NCI-H2107 treated with DMSO at 0.1 percent for 48 hours (cell line): ENCODE measurements at regions not wholly inside any gene's neighbourhood (a gene's known extent, or its start where the extent isn't known, plus 50 kb on each side); places are given as distances from the start of the nearest gene placed in this dataset.
A peak's percentile ranks its signal among the peaks of the same experiment; 100 is the strongest.

Experiments
- DNase-seq: peaks from one replicate; lab custom pipeline; 2025; ENCODE audit not compliant: unreplicated experiment; lab: John Stamatoyannopoulos, UW

DNA sequence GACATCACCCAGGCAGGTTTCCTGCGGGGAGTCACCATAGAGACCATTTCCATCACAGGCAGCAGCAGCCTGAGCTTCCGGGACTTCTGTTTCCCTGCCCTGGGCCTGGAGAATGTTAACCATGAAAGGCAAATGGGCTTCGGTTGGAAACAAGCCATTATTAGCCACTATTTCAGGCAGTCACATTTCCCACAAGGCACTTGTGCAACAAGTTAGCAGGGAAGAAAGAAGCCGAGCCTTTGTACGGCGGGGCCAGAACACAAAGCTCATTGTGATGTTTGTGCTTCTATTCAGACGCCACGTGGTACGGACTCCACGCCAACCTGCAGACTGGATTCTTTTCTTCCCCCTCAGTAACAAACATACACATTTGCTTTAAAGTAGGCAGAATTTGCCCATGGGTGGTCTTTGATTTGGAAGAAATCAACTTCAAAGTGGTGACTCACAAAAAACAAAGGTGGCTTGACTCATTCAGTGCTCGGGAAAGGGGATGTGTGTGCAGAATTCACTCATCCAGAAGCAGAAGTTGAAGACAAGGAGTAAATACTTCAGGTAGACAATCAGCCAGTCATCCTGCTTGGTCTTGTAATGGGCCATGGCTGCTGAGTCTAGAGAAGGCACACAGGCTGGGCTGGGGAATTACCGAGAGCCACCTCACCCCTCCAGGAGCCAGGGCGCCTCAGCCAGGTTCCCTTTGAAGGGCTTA is 154.2 kb upstream of the PRMT8 start:
- DNase-seq, result no peak

DNA sequence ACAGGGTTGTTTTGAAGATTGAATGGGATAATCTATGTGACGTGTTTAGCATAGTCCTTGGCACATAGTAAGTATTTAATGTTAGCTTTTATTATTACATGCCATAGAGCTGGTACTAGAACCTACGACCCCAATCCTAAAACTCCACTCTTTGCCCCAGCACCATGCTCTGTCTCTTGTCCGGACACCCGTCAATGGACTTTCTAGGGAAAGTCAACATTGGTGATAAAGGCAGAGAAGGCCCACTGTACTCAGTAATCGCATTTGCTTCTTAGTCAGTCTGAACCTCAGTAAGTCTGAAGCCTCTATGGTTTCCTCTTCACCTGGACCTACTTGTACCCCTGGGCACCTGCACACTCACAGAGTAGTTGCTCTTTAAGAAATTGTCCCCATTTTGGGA is 153.1 kb upstream of the PRMT8 start:
- no peak for DNase-seq

DNA sequence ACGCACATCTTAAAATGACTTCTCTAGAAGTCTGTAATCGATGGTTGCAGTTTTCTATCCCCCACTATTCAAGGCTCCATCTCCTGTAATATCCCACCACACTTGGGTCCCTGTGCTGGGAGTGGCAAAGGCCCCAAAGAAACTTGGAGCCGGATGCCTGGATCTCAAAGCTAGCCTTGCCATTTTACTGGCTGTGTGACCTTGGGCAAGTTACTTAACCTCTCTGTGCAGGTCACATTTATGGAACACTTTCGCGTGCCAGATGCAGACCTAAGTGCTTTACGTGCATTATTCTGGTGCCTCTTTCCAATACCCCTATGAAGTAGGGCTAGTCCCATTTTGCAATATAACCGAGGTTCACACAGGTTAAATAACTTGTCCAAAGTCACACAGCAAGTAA is 151.8 kb upstream of the PRMT8 start:
- no peak for DNase-seq

DNA sequence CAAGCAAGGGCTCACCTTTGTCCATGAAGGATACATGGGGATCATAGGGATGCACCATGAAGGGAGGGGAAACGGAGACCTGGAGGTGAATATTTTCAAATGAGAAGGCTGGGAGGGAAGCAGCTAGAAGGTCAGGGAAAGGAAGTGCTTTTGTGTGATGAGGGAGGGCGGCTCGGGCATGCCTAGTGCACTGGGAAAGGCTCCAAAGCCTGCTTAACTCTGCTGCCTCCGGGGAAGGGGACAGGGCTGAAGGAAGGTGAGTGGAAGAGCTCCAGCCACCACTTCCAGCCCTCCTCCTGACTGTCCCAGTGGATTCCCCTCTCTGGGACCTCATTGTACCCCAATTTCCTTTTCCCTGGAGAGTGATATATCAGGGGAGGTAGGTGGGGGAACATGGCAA is 149.4 kb upstream of the PRMT8 start:
- peak; percentile 43 for DNase-seq

DNA sequence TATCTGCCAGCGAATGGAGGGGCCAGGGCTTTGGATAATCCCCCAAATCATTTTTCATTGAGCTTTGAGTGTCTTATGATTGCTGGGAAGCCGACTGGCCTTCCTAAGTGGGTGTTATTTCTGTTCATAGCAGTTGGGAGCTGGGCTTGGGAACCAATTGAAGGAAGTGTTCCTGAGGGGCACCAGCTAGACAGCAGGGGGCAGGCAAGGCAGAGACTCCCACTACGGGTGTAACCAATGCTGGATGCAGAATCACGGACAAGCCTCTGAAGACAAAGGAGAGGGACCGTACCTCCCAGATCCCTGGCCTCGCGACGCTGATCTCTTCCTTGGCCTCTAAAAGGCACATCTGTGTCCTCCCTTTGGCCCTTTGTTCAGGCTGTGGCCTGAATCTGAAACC is 149.0 kb upstream of the PRMT8 start:
- peak; percentile 51 for DNase-seq

DNA sequence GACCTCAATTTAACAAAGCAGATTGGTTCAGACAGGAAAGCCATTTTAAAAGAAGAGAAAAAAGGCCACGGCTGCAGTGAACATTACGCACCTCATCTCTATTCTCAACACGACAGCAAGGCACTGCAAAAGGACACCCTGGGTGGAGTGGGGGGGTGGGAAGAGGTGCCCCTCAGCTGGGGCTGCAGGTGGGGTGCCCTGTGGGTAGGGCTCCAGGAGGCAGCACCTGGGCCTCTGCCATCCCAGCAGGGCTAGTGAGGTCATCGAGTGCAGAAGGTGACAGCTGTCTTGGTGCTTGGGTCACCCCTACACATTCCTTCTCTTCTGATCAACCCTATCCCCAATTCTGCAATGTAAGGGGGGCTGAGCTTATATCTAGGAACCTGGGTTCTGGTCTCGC is 142.9 kb upstream of the PRMT8 start:
- DNase-seq, result no peak

DNA sequence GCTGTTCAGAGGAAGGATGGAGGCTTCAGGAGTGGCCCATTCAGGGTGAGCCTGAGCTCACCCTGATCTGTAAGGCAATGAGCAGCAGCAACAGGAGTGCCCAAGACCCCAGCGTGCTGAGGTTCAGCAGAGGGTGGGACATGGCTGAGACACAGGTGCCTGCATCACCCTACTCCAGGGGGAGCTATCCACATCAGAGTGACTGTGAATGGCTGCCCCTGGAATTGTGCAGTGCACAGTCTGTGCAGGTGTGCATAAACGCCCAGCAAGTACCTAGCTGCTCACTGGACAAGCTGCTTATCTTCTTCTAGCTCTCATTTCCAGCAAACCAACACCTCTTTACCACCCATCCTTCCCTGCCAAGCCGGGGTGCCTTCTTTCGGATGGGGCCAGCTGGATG is 140.6 kb upstream of the PRMT8 start:
- DNase-seq, result no peak

DNA sequence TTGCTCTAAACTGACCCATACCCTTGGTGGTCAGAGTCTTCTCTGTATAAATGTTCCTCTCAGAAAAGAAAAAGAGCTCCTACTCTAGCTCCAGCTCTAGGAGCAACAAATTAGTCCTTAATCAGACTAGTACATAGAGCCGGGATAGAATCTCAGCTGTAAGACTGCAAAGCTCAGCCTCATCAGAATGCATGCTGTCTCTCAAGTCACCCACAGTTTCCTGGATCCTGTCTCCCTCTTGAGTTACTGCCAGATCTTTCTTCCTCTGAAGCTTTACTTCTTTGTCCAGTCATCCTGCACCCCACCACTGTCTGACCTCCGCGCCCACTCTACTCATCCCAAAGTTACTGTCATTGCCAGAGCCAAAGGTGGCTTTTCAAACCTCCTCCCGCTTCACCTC is 139.3 kb upstream of the PRMT8 start:
- no peak for DNase-seq

DNA sequence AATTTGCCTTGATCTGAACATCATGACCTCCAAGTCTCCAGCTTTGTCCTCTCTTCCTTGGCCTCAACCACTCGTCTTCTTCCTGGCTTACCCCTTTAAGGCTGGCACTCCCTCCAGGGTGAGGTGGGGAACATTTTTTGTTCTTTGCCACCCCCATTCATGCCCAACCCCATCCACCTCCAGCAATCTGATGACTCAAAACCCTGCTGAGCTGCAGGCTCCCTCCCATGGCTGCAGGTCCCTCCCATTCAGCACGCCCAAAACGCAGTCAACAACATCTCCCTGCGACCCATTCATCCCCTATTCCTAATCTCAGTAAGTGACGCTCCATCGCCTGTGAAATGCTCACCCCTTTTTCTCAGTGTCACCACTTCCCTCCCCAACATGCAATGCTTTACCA is 138.8 kb upstream of the PRMT8 start:
- DNase-seq, result no peak

DNA sequence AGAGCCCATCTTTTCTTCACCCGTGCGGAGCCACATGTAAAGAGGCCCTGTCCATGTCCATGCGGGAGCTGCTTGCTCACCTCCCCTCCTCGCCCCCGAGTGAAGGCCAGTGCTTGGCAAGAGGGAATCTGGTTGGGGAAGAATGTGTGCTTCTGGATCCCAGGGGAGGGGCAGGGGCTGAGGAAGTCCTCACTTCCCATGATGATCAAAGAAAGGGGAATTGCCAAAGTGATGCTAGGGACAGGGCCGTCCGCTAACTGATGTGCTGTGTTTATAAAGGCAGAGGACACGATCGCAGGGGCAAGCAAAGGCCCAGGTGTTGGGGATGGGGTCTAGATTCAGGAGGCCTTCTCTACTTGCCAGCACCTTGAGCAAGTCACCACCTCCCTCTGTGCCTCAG is 137.4 kb upstream of the PRMT8 start:
- no peak for DNase-seq

DNA sequence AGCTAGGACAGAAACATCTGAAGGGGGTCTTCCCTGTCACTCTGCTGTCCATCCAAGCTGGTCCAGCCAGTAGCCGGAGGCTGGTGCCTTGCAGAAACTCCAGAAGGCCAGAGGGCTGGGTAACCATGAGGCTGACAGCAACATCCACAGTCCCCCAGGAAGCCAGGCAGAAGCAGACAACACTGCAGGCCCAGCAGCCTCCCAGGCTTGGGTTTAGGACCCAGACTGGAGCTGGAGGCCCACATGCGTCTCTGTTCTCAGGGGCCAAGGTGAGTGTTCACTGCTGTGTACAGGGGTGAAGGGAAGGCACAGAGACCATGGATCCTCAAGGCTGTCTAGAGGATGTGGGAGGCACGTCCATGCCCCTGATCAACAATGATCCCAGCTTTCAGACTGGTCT is 136.4 kb upstream of the PRMT8 start:
- DNase-seq, result no peak

DNA sequence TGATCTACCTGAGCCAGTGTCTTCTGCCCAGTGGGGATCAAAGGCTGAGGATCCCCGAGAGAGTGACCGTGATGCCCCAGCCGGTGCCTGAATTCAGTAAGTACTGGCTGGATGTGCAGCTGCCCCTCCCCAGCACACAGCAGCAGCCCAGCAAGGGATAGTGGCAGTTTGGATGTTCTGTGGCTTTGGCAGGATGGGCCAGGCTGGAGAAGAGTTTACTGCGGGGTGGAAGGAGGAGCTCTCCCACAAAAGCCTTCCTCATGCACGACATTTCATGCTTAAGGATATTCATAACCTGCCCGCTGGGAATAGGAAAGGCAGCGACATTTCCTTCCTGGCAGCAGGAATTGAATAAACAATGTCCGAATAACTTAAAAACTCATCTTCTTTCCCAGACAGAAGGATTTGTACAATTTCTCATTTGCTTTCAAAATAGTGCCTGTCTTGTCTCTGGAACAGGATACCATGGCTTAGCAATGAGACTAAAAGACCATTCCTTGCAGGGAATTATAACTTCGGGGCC is 135.6 kb upstream of the PRMT8 start:
- no peak for DNase-seq

DNA sequence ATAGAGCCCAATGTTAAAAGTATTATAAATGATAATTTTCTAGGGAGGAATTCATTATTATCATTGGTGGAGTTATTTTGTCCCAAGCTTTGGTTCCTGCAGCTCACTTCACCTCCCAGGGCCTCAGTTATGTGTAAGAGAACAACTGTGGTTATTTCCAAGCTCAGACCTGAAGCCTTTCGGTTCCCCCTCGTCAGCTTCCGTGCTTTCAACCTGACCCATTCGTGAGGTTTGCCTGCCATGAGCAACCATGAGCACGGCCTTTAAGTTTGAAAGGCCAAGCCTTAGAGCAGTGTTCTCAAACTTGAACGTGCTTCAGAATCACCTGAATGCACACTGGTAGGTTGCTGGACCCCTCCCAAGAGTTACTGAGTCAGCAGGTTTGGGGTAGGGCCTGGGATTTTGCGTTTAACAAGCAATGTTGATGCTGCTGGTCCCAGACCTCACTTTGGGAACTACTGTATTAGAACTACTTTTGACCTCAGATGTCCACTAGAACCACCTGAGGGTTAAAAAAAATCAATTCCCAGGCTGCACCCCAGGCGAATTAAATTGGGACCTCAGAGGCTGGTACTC is 133.0 kb upstream of the PRMT8 start:
- no peak for DNase-seq

DNA sequence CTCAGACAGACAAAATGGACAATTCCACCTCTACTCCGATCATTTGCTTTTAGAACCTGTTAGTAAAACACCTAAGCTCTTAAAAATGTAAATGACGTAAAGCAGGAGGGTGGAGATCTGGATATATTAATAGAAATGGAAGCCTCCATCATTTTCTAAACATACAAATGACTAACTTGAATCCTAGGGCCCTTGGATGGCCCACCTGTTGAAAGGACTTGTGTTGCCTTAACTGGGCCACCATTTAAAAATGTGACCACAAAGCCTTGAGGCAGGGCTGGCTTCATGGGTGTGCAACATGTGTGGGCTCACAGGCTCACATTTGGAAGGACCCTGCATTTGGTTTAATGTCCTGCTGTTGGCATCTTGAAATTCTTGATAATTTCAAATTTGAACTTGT is 131.5 kb upstream of the PRMT8 start:
- no peak for DNase-seq

DNA sequence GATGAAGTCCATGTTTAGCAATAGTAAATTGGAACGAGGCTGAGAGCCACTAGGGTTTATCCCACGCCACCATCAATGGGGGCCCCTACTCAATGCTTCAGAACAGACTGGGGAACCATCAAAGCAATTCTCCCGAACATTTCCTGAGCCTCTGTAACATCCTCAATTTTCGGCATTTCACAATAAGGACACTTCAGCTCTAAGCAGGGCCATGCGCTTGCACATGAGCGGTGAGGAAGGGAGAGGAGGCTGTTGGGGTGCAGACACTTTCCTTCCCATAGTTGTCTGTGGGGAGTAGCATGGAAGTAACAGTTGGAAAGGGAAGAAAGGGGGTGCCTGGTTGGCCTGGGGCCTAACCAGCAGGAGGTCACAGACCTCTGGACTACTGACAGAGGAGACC is 129.9 kb upstream of the PRMT8 start:
- no peak for DNase-seq

DNA sequence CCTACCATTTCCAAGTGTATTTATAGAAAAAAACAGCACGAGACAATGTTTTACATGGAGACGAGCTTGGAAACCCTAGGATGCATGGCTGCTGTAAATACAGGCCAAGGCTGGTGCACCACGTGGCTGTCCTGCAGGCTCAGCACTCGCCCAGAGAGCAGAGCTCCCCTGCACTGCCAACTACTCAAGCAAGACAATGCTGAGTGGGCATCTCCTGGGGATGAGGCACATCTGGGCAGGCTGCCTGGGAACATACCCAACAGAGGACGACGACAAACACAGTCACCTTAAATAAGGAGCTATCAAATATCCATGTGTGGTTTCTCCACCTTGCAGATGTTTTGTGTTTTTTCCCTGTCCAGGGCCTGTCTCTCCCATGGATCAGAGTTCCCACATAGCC is 128.3 kb upstream of the PRMT8 start:
- DNase-seq, result peak; percentile 71

DNA sequence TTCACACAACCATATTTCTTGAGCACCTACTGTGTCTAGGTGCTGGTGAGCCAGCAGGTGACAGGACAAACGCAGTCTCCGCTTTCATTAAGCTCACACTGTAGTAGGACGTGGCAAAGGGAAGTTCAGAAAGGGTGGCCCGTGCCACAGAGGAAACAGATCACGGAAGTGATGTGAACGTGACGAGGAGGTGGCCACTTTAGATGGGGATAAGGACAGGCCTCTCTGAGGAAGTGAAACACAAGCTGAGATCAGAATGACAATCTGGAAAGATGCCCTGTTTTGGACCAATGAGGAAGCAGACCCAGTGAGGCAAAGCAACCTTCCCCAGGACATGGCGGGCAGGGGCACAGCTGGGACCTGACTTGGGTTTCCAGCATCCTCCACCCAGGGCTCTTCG is 127.4 kb upstream of the PRMT8 start:
- DNase-seq, result no peak

DNA sequence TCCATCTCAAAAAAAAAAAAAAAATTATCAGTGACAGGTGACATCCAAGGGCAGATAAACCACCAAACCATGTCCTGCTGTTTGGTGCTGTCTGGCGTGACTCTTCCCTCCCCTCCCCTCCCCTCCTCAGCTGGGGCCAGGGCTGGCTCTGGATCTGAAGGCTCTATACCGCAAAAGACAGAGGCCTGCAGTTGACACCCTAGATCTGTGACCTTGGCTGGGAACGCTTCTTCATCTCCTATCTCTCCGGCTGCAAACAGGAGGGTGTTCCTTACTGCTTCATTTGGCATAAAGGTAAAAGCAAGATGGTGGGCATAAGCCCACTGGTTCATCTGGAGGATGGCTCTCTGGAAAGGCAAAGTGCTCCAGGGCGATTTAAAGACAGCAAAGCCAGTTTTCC is 126.8 kb upstream of the PRMT8 start:
- no peak for DNase-seq

DNA sequence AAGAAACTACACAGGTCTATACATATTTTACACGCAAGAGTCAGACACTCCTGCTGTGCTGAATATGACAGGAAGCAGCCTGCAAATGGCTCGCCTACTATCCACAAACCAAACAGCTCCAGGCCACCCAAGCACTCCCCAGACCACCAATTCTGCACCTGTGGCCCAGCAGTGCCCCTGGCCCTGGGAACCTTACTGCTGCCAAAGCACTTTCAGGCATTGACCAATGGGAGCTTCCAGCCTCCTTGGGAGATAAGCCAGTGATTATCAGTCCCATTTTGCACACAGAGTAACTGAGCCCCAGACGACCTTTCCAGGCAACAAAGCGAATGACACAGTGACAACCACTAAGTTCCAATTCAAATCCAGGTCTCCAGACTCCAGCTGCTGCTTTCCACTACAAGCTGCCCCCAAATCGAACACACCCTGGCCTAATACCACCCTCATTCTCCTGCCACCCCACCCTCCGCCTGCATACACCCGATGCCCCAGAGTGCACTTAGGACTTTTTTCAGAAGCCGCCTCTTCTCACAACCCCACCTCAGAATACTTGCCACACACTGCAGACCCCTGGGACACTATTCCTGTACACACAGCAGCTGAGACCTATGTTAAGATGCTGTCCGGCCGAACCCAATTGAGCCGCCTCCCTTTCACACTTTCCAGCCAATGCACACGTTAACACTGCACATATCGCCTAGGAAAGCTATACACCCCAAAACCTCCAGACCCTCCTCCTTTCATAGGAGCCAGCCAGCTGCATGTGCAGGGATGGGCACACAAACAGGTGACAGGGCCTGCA is 126.1 kb upstream of the PRMT8 start:
- no peak for DNase-seq

DNA sequence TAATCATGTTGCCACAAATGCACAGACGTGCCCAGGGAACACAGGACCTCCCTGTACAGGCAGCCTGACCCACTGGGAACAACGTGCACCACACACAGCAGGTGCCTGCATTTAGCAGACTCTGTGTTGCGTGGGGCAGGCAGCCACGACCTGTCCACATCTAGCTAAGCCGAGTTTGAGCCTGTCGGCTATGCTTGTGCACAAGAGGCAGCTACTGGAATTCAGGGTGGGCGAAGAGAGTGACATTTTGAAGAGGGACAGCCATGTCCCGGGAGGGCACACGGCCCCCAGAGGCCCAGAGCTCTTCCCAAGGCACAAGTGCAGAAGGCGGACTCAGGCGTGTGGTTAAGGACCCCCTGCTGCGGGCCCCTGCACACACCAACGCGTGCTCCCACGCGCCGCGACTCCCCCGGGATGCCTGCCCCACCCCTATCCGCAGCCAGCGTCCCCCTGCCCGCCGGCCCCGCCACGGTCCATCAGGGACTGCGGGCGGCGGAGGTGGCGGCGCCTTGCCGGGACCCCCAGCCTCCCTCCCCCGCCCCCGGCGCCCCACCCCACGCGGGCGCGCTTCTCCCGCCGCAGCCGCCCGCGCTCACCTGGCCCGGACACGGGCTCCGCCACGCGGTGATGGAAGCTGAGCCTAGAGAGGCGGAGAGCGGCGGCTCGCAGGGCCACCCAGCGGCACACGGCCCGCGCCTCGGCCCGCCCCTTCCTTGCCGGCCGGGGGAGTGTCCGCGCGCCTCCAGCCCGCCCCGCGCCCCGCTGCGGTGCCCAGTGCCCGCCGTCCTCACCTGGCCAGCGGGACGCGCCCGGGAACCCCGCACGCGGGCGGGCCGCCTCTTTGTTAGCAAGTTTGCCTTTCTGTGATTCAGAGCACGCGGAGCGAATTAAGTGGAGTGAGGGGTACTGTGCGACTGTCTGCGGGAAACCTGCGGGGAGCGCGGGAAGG is 125.3 kb upstream of the PRMT8 start:
- no peak for DNase-seq

DNA sequence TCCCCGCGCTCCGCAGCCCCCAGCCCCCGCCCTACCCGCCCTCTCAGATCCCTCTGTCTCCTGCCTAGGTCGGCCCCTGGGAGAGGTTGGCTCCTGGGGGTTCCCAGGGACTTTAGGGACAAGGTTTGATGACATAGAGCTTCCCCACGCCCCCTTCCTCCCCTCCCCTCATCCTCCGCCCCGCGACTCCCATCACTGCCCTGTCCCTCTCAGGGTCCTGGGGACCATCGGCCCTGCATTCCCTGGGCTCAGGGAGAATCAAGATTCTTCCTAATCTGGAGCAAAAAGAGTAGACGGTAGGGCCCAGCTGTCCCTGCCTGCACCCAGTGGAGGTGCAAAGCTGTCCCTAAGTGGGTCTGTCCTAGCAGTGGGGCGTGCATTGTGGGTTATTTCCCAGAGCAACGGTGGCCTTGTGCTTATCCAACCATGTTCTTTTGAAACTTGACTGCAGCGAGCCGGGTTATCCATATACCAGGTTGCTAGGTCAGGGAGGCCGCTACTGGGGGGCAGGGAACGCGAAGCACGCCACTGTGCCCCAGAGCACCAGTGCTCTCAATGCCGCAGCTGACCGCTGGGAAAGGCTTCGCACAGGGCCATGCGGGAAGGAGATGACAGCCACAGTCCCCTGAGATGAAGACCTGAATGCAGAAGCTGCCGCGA is 124.4 kb upstream of the PRMT8 start:
- DNase-seq, result no peak
